Smooth muscle cell of the brain vasculature (primary cell): ENCODE measurements at regions not wholly inside any gene's neighbourhood (a gene's known extent, or its start where the extent isn't known, plus 50 kb on each side); places are given as distances from the start of the nearest gene placed in this dataset.

Experiments
- DNase-seq: peaks from one replicate; pipeline ENCODE4 v3.0.0-alpha.2; 2012; ENCODE audit warnings: low read depth, low spot score

- no peak for DNase-seq
Observed at GRCh38 chr11:115873813-115874212, 369.6 kb upstream of the CADM1 start.

- DNase-seq, result no peak
Observed at GRCh38 chr11:115872416-115872815, 368.2 kb upstream of the CADM1 start.

- no peak for DNase-seq
Observed at GRCh38 chr11:115871161-115871760, 367.0 kb upstream of the CADM1 start.

GRCh38 chr11:115869780-115870431 is 365.7 kb upstream of the CADM1 start:
- no peak for DNase-seq

GRCh38 chr11:115869131-115869530 is 364.9 kb upstream of the CADM1 start:
- no peak for DNase-seq

GRCh38 chr11:115860246-115860645 is 356.0 kb upstream of the CADM1 start:
- DNase-seq, result no peak

GRCh38 chr11:115848611-115849010 is 344.4 kb upstream of the CADM1 start:
- no peak for DNase-seq

- DNase-seq, result no peak
Observed at GRCh38 chr11:115848080-115848479, 343.9 kb upstream of the CADM1 start.

GRCh38 chr11:115845872-115846271 is 341.7 kb upstream of the CADM1 start:
- no peak for DNase-seq

- DNase-seq, result no peak
Observed at GRCh38 chr11:115843685-115844084, 339.5 kb upstream of the CADM1 start.

- DNase-seq, result no peak
Observed at GRCh38 chr11:115843111-115843510, 338.9 kb upstream of the CADM1 start.

- no peak for DNase-seq
Observed at GRCh38 chr11:115820026-115820425, 315.8 kb upstream of the CADM1 start.

- no peak for DNase-seq
Observed at GRCh38 chr11:115819014-115819413, 314.8 kb upstream of the CADM1 start.

- no peak for DNase-seq
Observed at GRCh38 chr11:115817844-115818468, 313.7 kb upstream of the CADM1 start.

GRCh38 chr11:115808351-115808940 is 304.2 kb upstream of the CADM1 start:
- no peak for DNase-seq

- no peak for DNase-seq
Observed at GRCh38 chr11:115806056-115806455, 301.8 kb upstream of the CADM1 start.

GRCh38 chr11:115803073-115803740 is 299.0 kb upstream of the CADM1 start:
- no peak for DNase-seq

GRCh38 chr11:115802641-115803040 is 298.4 kb upstream of the CADM1 start:
- DNase-seq, result no peak

- DNase-seq, result no peak
Observed at GRCh38 chr11:115792903-115793302, 288.7 kb upstream of the CADM1 start.

GRCh38 chr11:115787302-115787701 is 283.1 kb upstream of the CADM1 start:
- no peak for DNase-seq

GRCh38 chr11:115784796-115785521 is 280.7 kb upstream of the CADM1 start:
- DNase-seq, result no peak
